NCI-H1417 treated with DMSO at 0.1 percent for 48 hours (cell line): ENCODE measurements at regions not wholly inside any gene's neighbourhood (a gene's known extent, or its start where the extent isn't known, plus 50 kb on each side); places are given as distances from the start of the nearest gene placed in this dataset.

Experiments
- DNase-seq: peaks from one replicate; lab custom pipeline; 2025; lab: John Stamatoyannopoulos, UW

DNA sequence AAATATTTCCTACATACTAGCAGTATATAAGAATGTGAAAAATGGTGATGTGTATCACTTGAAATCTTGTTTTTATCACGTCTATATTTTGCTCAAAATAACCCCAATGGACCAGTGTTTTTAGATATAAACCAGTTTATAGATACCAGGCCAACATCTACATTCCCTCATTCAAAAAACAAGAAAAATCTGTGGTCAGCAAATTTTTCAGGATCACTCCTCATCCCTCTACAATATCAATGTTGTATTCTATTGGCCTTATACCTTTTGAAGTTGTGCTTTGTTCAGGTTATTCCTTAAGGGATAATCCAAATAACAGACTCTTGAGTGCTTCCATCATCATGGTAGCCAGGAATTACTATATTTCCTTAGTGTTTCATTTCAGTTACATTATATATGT, 332.9 kb upstream of the ARRDC4 start:
- DNase-seq = no peak

DNA sequence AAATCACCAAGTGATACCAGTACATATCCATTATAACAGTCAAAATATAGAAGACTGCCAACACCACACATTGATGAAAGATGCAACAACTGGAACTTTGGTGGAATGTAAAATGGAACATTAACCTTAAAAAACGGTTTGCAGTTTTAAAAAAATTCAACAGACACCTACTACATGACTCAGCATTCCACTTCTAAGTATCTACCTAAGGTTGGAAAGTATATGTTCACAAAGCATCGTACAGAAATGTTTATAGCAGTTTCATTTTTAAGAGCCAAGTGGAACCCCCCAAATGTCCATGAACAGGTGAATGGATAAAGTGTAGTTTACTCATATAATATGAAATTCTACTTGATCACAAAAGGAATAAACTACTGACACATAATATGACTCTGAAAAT, 314.7 kb upstream of the ARRDC4 start:
- DNase-seq = no peak

DNA sequence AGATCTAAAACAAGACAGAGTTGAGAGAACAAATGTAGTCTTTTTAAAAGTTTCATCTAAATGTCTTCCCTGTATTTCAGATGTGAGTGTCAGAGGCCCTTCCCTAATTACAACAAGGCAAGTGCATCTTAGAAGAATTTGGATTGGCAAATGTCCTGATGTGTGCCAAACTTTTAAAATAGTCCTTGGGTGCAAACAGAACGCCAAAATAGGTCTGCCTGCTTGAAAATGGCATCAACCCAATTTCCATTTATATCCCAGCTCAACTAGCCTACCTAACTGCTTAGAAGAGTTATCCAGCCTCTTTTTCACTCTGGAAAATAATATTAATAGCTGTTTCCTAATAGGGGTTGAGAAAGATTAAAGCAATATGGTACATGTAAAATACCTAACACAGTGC, 311.8 kb upstream of the ARRDC4 start:
- no peak for DNase-seq

DNA sequence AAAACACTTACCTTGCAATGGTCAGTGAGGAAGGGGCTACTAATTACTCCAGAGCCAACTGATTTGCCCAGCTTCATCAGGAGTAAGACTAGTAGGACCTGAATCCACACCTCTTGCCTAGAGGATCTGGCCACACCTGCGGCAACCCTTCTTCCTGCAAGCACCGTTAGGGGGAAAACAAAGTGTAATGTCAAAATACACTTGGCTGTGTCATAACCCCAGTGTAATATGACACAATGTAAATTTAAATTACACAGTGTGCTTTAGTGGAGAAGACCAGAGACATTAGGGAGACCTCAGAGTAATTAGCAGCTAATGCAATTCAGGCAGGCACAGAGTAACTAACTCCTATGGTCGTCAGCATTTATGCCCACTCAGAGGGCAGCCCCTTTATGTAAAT, 308.5 kb upstream of the ARRDC4 start:
- DNase-seq = no peak

DNA sequence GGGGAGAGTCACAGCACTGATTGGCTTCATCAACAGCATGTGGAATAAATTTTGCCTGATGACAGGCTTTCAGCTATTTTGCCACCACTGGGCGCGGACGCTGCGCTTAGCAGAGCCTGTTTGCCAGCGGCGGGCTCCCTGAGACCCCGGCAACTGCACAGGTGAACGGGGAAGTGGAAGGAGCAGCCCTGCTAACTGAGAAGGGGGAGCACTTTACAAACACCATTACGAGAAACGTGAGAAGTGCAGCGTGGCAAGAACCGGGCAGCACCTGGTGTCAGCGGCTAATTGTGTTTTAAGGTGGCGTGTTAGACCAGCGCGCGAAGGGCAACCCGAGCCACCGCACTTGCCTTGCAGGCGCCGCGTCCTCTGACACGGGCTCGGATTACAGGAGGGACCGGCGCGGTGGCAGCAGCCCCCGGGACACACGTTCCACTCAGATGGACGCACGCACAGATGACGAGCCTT, 307.8 kb upstream of the ARRDC4 start:
- DNase-seq = peak; percentile 13

DNA sequence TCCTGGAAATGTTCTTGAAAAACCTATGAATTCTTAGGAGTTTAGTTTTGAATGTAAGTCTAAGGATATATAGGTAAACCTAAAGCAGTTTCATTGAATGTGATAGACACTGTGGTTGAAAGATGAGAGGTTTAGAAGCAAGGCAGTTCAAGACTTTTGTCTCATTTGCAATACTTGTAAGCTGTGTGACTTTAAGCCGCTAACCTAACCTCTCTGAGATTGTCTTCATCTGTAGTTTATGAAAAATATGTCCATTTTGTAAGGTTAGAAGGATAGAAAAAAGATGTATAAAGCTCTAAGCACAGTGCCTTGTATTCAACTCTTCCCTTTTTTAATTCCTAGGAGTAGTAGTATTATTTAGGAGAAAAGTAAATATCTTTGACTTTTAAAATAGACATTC, 306.6 kb upstream of the ARRDC4 start:
- no peak for DNase-seq

DNA sequence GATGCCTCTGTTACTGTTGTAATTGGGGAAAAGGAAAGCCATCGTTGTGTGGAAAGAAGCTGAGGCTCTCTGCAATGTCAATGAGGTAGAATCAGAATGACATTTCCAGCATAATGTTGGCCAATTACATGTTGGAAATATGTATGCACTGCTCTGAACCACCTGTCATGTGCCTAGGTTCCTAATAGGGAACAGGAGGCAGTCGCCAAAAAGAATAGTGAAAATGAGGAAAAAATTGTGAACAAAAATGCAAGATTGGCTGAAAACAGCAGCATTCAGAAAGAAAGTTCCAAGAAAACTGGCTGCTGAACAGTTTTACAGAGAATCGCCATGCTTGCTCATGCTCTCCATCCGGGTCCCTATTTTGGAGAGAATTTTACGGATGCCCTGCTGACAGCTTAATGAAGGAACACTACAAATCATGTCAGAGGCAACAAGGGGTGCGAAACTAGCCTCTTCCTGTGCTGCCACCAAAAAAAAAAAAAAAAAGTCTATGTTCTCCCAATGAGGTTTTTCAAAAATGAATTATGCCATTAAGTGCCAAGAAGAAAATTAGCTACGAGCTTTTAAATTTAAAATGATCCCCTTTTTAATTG, 305.9 kb upstream of the ARRDC4 start:
- DNase-seq = peak; percentile 64

DNA sequence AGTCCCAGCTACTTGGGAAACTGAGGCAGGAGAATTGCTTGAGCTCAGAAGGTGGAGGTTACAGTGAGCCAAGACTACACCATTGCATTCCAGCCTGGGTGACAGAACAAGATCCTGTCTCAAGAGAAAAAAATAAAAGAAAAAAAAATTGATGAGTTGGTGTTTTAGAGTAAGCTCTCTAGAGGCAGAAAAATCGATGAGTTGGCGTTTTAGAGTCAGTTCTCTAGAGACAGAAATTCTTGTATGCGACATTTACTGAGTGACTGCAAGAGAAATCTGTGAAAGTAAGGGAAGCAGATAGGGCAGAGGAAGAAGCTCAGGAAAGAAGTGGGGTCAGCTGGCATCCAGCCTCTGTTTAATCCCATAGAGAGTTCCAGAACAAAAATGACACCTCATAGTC, 298.7 kb upstream of the ARRDC4 start:
- DNase-seq = no peak

DNA sequence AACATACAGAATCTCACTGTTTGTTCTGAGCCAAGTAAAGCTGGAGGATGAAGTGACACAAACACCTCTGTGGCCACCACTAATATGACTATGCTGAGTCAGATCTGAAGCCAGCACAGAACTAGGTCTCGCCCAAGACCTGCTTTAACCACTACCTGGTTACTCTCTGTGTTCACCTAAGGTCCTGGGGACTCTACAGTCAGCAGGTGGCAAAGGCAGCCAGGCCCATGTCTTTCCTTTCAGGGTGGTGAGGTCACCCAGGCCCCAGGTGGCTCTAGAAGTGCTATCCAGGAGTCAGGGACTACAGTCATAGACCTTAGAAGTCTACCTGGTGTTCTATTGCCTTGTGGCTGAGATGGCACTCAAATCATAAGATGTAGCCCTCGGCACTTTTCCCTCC, 287.9 kb upstream of the ARRDC4 start:
- no peak for DNase-seq

DNA sequence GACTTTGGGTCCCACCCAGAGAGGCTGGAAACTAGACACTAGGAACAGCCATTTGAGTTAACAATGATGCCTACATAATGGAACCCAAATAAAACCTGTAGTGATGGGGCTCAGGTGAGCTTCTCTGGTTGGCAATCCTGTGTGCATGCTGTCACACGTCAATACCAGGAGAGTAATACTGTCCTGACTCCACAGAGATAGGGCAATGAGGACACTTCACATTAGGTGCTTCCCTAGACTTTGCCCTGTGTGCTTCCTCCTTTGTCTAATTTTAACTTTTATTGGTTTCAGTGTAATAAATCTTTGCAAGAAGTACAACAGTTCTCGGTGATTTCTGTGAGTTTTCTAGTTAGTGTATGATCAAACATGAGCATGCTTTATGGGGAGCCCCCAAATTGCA, 281.8 kb upstream of the ARRDC4 start:
- no peak for DNase-seq

DNA sequence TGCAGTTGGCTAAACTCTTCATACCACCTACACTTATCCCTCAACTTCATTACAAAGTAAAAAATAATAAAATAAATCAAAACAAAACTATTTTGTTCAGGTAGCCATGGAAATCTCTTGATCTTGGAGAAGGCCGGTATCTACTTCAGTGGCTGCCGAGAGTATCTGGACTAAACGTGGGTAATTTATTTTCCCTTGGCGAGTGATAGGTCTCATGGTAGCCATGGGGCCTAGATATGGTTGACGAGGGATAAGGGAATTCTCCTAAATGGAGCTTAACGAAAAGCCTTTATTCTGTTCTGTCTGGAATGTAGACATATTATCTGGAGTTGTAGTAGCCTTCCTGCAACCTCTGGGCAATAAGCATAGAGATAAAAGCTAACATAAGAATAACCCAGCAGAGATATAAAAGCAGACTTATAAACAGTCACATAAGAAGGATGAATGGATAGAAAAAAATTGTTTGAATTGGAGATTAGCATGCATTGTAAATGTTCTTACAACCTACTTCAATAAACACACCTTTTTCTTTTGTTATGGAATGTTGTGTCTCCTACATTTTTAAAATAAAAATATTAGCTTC, 281.3 kb upstream of the ARRDC4 start:
- DNase-seq = no peak

DNA sequence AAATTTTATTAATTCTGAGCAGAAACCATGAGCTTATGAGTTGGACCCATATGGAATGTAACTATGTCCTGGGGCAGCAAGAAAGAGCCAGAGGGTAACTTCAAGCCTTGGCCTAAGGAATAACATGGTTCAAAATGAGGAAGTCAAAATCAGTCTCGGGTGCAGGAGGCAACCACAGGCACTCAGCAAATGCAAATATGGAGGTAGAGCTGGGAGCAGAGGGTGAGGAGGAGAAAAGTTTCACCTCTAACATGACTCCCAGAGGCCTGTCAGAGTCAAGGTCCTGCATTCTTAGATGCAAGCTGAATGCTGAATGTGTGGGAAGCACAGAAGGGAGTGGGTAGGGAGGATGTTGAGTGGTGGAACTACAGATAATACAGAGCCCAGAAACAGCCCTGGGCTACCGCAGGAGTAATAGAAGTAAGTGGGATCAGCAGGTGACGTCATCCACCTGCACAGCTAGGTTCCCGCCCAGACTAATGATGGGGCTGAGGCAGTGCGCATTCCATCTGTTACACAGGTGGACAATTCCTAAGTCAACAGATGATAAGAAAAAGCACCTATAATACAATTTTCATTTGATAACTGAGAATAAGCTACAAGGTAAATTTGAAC, 279.8 kb upstream of the ARRDC4 start:
- DNase-seq = no peak

DNA sequence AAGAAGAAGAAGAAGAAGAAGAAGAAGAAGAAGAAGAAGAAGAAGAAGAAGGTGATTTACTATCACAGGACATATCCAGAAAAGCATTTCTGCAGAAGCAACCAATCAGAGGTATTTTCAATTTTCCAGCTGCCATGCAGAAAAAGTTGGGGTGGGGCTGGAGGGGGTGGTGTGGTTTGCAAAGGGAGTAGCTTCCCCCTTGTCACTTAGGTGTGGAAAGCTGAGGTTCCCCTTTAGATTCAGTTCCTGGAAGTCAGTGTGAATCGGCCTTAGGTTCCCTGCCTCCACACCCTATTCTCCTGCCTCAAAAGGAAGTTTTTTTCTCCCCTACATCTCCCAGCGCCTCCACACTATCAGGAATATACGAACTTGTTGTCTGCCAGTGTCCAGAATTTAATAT, 276.7 kb upstream of the ARRDC4 start:
- DNase-seq = no peak

DNA sequence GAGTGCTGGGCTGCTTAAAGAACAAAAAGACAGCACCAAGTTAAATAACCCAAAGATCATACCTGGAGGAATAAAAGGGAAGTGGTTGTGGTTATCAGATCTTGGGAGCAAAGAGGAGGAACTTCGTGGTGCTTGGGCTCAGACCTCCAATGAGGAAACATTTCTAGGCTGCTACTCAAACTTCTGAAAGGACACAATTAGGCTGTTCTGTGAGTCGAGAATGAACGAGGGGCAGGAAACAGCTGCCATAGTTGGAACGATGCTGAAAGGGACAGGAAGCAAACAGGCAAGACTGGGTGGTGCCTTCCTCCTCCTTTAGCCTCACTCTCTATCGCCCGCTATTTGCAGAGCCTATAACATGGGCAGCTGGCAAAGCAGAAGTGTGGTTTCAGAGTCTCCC, 276.3 kb upstream of the ARRDC4 start:
- no peak for DNase-seq

DNA sequence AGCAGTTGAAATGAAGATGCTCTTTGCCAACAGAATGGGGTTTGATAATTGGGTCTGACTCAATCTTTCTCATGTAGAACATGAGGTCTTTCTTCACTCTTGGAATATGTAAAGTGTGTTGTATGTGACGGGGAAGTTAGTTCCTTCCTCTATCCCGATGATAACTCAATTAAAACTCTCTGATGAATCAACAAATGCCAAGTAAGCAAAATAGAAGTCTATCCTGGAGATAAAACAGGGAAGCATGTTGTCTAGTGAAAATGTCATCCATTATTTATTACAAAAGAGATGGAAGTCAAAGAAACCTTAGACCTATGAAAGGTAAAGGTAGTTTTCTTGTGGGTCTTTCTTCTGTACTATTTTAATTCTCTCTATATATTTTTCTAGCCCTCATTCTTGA, 274.2 kb upstream of the ARRDC4 start:
- no peak for DNase-seq

DNA sequence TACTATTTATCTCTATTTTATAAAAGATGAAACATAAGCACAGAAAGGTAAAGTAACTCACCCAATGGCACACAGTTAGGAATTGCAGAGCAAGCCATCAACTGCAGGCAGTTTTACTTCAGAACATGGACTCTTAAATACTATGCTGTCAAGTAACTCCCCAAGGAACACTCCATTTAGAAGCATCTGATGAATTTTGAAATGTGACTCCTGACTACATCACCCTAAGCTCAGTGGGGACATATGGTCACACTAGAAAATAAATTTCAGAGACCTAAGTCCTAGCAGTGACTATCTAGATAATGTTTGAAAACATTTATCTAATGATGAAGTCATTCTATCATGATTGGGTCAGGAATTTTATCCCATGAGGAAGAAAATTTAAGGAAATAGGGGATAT, 272.8 kb upstream of the ARRDC4 start:
- DNase-seq = no peak

DNA sequence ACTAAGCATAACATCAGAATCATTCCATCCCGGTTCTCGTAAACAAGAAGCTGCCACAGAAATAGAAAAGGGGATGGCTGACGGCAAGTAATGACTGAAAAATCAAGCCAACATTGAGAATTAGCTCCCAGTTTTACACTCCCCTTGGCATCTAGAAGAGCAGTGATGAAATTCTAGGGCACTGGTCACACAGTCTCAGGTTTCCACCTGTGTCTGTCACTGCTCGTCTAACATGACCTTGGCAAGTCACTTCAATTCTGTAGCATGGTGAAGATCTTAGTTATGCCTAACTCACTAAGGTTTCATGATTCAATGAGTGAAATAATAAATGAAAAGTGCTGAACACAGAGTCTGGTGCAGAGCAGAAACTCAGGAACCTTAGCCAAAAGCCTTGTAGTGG, 272.3 kb upstream of the ARRDC4 start:
- DNase-seq = no peak

DNA sequence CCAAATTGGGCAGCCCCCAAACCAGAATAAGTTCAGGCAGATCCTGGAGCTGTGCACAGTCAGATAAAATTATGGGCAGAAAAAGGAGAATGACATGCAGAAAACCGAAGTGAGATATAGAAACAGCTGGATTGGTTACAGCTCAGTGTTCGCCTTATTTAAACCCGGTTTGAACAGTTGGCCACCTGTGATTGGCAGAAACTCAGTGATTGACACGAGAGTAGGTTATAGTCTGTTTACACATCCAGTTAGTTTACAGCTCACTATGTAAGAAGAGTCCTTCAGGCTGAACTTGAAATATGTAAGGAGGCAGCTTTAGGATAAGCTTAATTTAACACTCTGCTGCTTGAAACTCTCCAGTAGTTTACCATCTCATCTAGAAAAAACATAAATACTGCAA, 271.6 kb upstream of the ARRDC4 start:
- no peak for DNase-seq

DNA sequence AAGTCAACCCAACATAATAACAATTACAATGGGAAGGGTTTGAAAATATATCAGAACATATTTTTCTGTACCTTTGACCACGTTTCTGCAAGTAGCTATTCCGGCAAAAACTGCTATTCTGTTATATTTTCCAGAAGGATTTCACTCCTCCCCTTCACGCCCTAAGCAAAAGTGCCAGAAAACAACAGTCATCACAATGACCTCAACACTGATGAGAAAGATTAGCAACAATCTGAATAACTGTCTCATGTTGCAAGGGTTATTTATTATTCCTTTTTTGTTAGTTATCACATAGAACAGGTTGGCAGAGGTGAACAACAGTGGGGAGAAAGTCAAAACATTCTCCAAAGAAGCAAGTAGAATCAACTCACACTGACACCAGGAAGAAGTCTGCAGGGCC, 269.4 kb upstream of the ARRDC4 start:
- no peak for DNase-seq

DNA sequence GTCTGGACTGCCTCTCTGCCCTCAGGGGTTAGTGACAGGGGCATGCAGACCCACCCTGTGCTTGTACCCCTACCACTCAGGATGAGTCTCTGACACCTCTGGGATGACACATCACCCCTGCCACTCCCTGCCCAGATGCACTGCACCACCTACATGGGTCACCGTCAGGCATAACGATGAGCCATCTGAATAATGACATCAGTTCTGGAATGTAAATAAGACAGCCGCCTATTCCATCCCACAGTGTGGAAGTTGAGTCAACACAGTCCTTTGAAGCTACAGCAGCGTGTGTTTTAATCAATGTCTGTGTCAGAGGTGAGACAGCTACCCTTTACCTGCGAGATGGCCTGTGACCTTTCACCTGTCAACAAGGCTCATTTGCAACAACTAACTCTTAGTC, 268.7 kb upstream of the ARRDC4 start:
- DNase-seq = no peak

DNA sequence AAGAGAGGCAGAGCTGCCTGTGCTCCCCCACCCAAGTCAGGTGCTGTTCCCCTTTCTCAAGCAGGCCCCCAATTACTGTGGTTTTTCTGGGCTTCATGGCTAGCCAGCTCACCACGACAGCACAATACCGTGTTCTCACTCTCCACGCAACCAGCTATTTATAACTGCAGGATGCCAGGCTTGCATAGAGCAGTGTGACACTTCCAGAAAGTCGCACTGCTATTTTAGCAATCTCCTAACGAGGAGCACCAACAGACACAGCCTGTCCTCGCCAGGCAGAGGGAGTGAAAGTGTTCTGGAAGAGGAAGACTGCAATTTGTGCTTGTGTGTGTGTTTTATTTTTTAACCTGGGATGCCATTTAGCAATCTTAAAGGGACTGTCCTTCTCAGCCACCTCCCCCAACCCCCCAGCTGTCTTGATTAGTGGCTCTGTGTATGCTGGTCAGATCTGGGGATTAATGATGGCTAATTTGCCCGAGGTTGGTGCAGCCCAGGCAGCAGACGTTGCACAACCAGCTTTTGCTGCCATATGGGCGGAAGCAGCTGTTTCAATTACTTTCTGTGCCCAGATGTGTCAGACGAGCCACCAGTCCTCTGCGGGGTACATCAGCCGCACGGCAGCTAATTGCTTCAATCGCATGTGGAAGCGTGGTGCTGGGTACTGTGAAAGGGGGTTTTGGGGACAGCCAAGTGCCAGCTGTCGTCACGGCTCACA, 268.0 kb upstream of the ARRDC4 start:
- DNase-seq = peak; percentile 16

DNA sequence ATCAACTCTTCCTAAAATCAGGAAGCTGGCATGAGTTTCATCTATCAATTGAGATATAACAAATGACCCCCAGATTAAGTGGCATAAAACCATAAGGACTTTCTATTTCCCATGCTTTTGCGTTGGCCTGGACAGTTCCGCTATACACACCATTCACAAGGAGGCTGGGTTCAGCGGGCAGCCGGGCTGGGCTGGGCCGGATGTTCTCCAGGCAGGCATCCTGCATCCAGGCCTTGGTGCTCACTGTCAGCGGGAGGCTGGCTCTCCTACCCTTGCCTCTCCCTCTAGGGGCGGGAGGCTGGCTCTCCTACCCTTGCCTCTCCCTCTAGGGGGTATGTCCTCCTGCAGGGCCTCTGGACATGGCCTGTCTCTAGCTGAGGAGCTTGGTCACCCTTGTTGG, 266.0 kb upstream of the ARRDC4 start:
- no peak for DNase-seq

DNA sequence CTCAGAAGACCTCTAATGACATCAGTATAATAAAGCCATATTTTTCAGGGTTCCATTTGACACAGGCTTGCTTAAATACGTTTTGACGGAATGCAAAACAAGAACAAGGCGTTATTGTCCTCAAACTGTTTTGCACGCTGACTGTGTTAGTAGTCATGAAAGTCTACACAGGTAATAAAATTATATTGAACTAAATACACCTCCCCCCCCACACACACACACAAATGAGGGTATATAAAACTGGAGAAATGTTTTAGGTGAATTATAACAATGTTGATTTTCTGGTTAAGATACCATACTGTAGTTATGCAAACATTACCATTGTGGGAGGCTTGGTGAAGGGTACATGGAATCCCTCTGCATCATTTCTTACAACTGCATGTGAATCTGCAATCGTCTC, 257.1 kb upstream of the ARRDC4 start:
- no peak for DNase-seq
